H9 (cell line): ENCODE measurements at regions not wholly inside any gene's neighbourhood (a gene's known extent, or its start where the extent isn't known, plus 50 kb on each side); places are given as distances from the start of the nearest gene placed in this dataset.

Source experiments
- DNase-seq: peaks from one replicate; pipeline ENCODE4 v3.0.0-alpha.2; 2017
- H2AFZ ChIP-seq: one replicate; pipeline ENCODE4 v1.6.1; 2013; ENCODE audit warnings: mild to moderate bottlenecking, low read length, control low read depth, moderate library complexity
- H2AK5ac ChIP-seq: 2 replicates; pipeline ENCODE4 v1.6.1; 2013; ENCODE audit warnings: low read length, control low read depth, mixed read lengths; ENCODE audit not compliant: insufficient read length
- H2BK120ac ChIP-seq: one replicate; pipeline ENCODE4 v1.6.1; 2013; ENCODE audit warnings: low read depth, mild to moderate bottlenecking, low read length, control low read depth, inconsistent platforms; ENCODE audit not compliant: poor library complexity, severe bottlenecking
- H2BK12ac ChIP-seq: 2 replicates; pipeline ENCODE4 v1.6.1; 2013; ENCODE audit warnings: low read length, control low read depth, mixed read lengths, low read depth; ENCODE audit not compliant: insufficient read length
- H2BK15ac ChIP-seq: 2 replicates; pipeline ENCODE4 v1.6.1; 2013; ENCODE audit warnings: low read depth, low read length, control low read depth
- H2BK20ac ChIP-seq: one replicate; pipeline ENCODE4 v1.6.1; 2013; ENCODE audit warnings: low read depth, mild to moderate bottlenecking, low read length, control low read depth, inconsistent platforms; ENCODE audit not compliant: poor library complexity, severe bottlenecking
- H2BK5ac ChIP-seq: 2 replicates; pipeline ENCODE4 v1.6.1; 2013; ENCODE audit warnings: low read length, control low read depth, mixed read lengths; ENCODE audit not compliant: insufficient read length
- H3K14ac ChIP-seq: 2 replicates; pipeline ENCODE4 v1.6.1; 2013; ENCODE audit warnings: low read length, control low read depth; ENCODE audit not compliant: insufficient read depth
- H3K18ac ChIP-seq: 2 replicates; pipeline ENCODE4 v1.6.1; 2013; ENCODE audit warnings: low read depth, mild to moderate bottlenecking, mixed read lengths, low read length, control low read depth; ENCODE audit not compliant: insufficient read length
- H3K23ac ChIP-seq: 2 replicates; pipeline ENCODE4 v1.6.1; 2013; ENCODE audit warnings: low read length, control low read depth, mixed read lengths, low read depth; ENCODE audit not compliant: insufficient read length
- H3K23me2 ChIP-seq: 2 replicates; pipeline ENCODE4 v1.6.1; 2013; ENCODE audit warnings: low read depth, mild to moderate bottlenecking, mixed read lengths, low read length, control low read depth; ENCODE audit not compliant: insufficient read length, poor library complexity, severe bottlenecking
- H3K27ac ChIP-seq: 2 replicates; pipeline ENCODE4 v1.5.1; 2013; ENCODE audit warnings: low read length, control low read depth, mixed read lengths, low read depth; ENCODE audit not compliant: insufficient read length
- H3K27me3 ChIP-seq: 2 replicates; pipeline ENCODE4 v1.6.1; 2013; ENCODE audit warnings: low read length, control low read depth, inconsistent platforms; ENCODE audit not compliant: insufficient read depth
- H3K4ac ChIP-seq: 2 replicates; pipeline ENCODE4 v1.6.1; 2013; ENCODE audit warnings: low read depth, mild to moderate bottlenecking, control low read depth, inconsistent platforms, low read length, moderate library complexity
- H3K4me1 ChIP-seq: 2 replicates; pipeline ENCODE4 v1.6.1; 2013; ENCODE audit warnings: low read length, control low read depth, inconsistent platforms; ENCODE audit not compliant: insufficient read depth
- H3K4me2 ChIP-seq: 2 replicates; pipeline ENCODE4 v1.6.1; 2013; ENCODE audit warnings: low read length, control low read depth, mixed read lengths; ENCODE audit not compliant: insufficient read length, insufficient read depth
- H3K56ac ChIP-seq: 2 replicates; pipeline ENCODE4 v1.6.1; 2013; ENCODE audit warnings: low read depth, mild to moderate bottlenecking, mixed read lengths, low read length, control low read depth; ENCODE audit not compliant: insufficient read length
- H3K79me1 ChIP-seq: 2 replicates; pipeline ENCODE4 v1.6.1; 2013; ENCODE audit warnings: low read depth, mild to moderate bottlenecking, moderate library complexity, low read length, control low read depth, inconsistent platforms; ENCODE audit not compliant: insufficient read depth, poor library complexity, severe bottlenecking
- H3K79me2 ChIP-seq: 2 replicates; pipeline ENCODE4 v1.6.1; 2013; ENCODE audit warnings: low read length, control low read depth, inconsistent platforms; ENCODE audit not compliant: insufficient read depth
- H3K9ac ChIP-seq: 2 replicates; pipeline ENCODE4 v1.6.1; 2013; ENCODE audit warnings: low read length, control low read depth, mixed read lengths; ENCODE audit not compliant: insufficient read length; ENCODE audit errors: extremely low read depth
- H3K9me3 ChIP-seq: one replicate; pipeline ENCODE4 v1.6.1; 2013; ENCODE audit warnings: low read depth, low read length, inconsistent platforms; ENCODE audit not compliant: control insufficient read depth
- H3T11ph ChIP-seq: one replicate; pipeline ENCODE4 v1.6.1; 2013; ENCODE audit warnings: mild to moderate bottlenecking, low read length, control low read depth, inconsistent platforms
- H4K20me1 ChIP-seq: one replicate; pipeline ENCODE4 v1.6.1; 2013; ENCODE audit not compliant: control insufficient read depth, insufficient read length, insufficient read depth
- H4K5ac ChIP-seq: 2 replicates; pipeline ENCODE4 v1.6.1; 2013; ENCODE audit warnings: low read depth, mild to moderate bottlenecking, mixed read lengths, low read length, control low read depth; ENCODE audit not compliant: insufficient read length
- H4K8ac ChIP-seq: replicated peaks from 2 replicates; pipeline ENCODE4 v1.6.1; 2013; ENCODE audit warnings: low read length, control low read depth, mixed read lengths, low read depth; ENCODE audit not compliant: insufficient read length
- H4K91ac ChIP-seq: 2 replicates; pipeline ENCODE4 v1.6.1; 2013; ENCODE audit warnings: low read depth, mild to moderate bottlenecking, moderate library complexity, mixed read lengths, low read length, control low read depth; ENCODE audit not compliant: insufficient read length
- H3K27ac Mint-ChIP-seq, 3 experiments: 2 replicates in 2 of 3; 3 replicates in 1 of 3; pipeline ENCODE4 v1.8.0; 2020 to 2021; ENCODE audit warnings: mixed read lengths in 3 of 3, mild to moderate bottlenecking in 1 of 3, moderate library complexity in 1 of 3
- H3K27me3 Mint-ChIP-seq: 2 replicates; pipeline ENCODE4 v1.8.0; 2021; ENCODE audit warnings: low read depth, mild to moderate bottlenecking, moderate library complexity, mixed read lengths
- H3K36me3 Mint-ChIP-seq, 3 experiments: 2 replicates in 2 of 3; 3 replicates in 1 of 3; pipeline ENCODE4 v1.8.0; 2020 to 2021; ENCODE audit warnings: low read depth in 3 of 3, mixed read lengths in 3 of 3; ENCODE audit not compliant: insufficient read depth in 1 of 3
- H3K4me1 Mint-ChIP-seq, 2 experiments: 2 replicates each; pipeline ENCODE4 v1.8.0; 2020; ENCODE audit warnings: mixed read lengths in 2 of 2
- H3K4me3 Mint-ChIP-seq, 2 experiments: 2 replicates in 1 of 2; 3 replicates in 1 of 2; pipeline ENCODE4 v1.8.0; 2020 to 2021; ENCODE audit warnings: mild to moderate bottlenecking in 2 of 2, mixed read lengths in 2 of 2, moderate library complexity in 1 of 2
- H3K9me3 Mint-ChIP-seq, 2 experiments: 2 replicates in 1 of 2; 3 replicates in 1 of 2; pipeline ENCODE4 v1.8.0; 2020; ENCODE audit warnings: mild to moderate bottlenecking in 2 of 2, mixed read lengths in 2 of 2, moderate library complexity in 1 of 2
- CTCF ChIP-seq: fragments of 200-600 bp; sonication (generic); conservative IDR thresholded peaks from 3 replicates; pipeline ENCODE4 v1.8.0; 2021; ENCODE audit warnings: antibody characterized with exemption, mild to moderate bottlenecking
- WGBS: extraction: QIAGEN DNeasy Blood & Tissue Kit; methylation state at CpG from one replicate; pipeline ENCODE4 v1.1.7; 2013; ENCODE audit warnings: missing lambda C conversion rate, low lambda C conversion rate, mixed read lengths; ENCODE audit not compliant: insufficient read length; ENCODE audit errors: extremely low coverage; 5-methylcytosine and 5-hydroxymethylcytosine counted together

DNA sequence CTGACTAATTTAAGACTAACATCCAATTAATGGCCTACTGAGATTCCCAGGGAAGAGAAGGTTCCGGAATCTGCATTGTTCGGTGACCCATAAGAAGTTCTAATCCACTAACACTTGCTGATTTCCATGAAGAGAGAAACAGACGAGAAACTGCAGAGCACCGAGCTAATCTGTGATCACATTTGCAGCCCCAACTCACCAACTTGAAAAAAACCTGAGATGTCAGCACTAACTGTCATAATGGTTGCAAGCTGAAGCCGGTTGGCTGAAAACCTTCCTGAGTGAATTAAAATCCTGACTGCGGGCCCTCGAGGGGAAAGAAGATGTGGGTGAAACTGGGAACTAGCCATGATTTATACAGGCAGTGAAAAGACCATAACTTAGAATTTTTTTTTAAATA is 204.8 kb upstream of the IGF1R start:
- no peak overlapping the region for H3K4ac ChIP-seq
- H3K27me3 ChIP-seq = no peaks in the 10 kb centered on the region
- H4K20me1 ChIP-seq = no peaks in the 10 kb centered on the region
- Mint-ChIP-seq H3K4me1 (peaks cover 3 to 9% of the 10 kb centered on the region in 2 experiments; a peak in 3 of 4 replicates), H3K9me3 (peaks cover 20% of the 10 kb centered on the region in 2 experiments), H3K27me3 (peaks cover 17% of the 10 kb centered on the region), H3K36me3 (peaks cover 0 to 13% (median 2%) of the 10 kb centered on the region in 3 experiments; a peak in 2 of 7 replicates), H3K4me3 (no peak overlapping the region), H3K27ac (no peak overlapping the region)
- H2BK12ac ChIP-seq = no peak overlapping the region
- no peak overlapping the region for H3K4me2 ChIP-seq
- no peak overlapping the region for H2BK20ac ChIP-seq
- no peak overlapping the region for H4K5ac ChIP-seq
- no peak overlapping the region for H3K27ac ChIP-seq
- H3K23me2 ChIP-seq = no peaks in the 10 kb centered on the region
- no peak overlapping the region for H3K56ac ChIP-seq
- H3K9me3 ChIP-seq = no peaks in the 10 kb centered on the region
- H4K91ac ChIP-seq = no peak overlapping the region
- no peaks in the 10 kb centered on the region for H3K79me1 ChIP-seq
- H2BK15ac ChIP-seq = no peak overlapping the region
- no peaks in the 10 kb centered on the region for H3K4me1 ChIP-seq
- H3K14ac ChIP-seq = no peak overlapping the region
- TF ChIP-seq CTCF = no peak
- no CpG with 5 or more reads among the region's 7 CpGs for WGBS
- H2BK120ac ChIP-seq = no peak overlapping the region
- no peak overlapping the region for H3K9ac ChIP-seq
- H2AFZ ChIP-seq = no peak overlapping the region
- no peak overlapping the region for H4K8ac ChIP-seq
- no peak overlapping the region for H3T11ph ChIP-seq
- no peak overlapping the region for H2AK5ac ChIP-seq
- H3K23ac ChIP-seq = no peak overlapping the region
- no peak overlapping the region for H3K18ac ChIP-seq
- H2BK5ac ChIP-seq = no peak overlapping the region
- no peak for DNase-seq
- H3K79me2 ChIP-seq = no peaks in the 10 kb centered on the region
